ENCODE measurements at regions not wholly inside any gene's neighbourhood (a gene's known extent, or its start where the extent isn't known, plus 50 kb on each side); places are given as distances from the start of the nearest gene placed in this dataset. TPM values are rescaled to one million over a fixed set of nuclear protein-coding genes. Genes with fewer than 3 reads are reported as not detected.
"Not testable (repeated sequence)": the region's sequence is repeated elsewhere in the genome, so short reads cannot be mapped to it uniquely, and the experiment has no call there.

DNA sequence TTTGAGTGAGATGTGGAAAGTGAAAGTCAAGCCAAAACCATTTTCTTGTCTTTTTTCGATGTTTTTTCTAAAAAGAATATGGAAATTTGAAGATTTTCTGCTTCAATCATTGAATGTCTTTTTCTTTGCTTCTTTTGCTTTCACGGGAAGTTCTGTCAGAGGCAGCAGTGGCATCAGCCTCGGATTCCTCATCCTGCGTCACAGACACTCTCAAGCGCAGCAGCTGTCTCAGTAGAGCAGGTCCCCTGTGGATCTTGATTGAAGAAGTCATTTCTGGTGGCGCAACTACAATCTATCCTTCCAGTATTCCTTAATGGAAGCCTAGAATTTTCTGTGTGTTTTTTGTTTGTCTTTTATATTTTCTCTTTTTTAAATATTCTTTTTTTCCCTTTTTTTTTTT lies 52.7 kb upstream of the NEIL3 start:
- Histone ChIP-seq H3K36me3 (replicated peaks in 1 of 2; ENCODE audit: control insufficient read depth in 1 of 2, insufficient read depth in 2 of 2, low read length in 2 of 2) (no peaks in the 10 kb centered on the region), H2AFZ (ENCODE audit: insufficient read depth, low read depth, low read length, poor library complexity, severe bottlenecking) (peak overlapping the region; percentile 32), H3K4me2 (replicated peaks; ENCODE audit: extremely low read depth, low read length, poor library complexity, severe bottlenecking) (no peak overlapping the region), H4K20me1 (ENCODE audit: insufficient read depth, low read length) (no peaks in the 10 kb centered on the region), H3K27ac (ENCODE audit: low read depth in 1 of 2, low read length in 2 of 2) (no peak overlapping the region), H3K9ac (ENCODE audit: insufficient read depth, low read length, poor library complexity, severe bottlenecking) (no peak overlapping the region), H3K4me1 (ENCODE audit: control insufficient read depth in 1 of 2, insufficient read depth in 2 of 2, low read length in 2 of 2) (peaks cover 5 to 12% of the 10 kb centered on the region in 2 donors), H3K9me3 (replicated peaks in 1 of 2; ENCODE audit: control insufficient read depth in 1 of 2, insufficient read depth in 1 of 2, low read length in 2 of 2) (no peaks in the 10 kb centered on the region), H3K79me2 (ENCODE audit: insufficient read depth, low read length) (no peaks in the 10 kb centered on the region), H3K27me3 (ENCODE audit: control insufficient read depth in 2 of 2, insufficient read depth in 2 of 2, low read length in 2 of 2) (no peaks in the 10 kb centered on the region), H3K4me3 (replicated peaks in 1 of 3; ENCODE audit: low read depth in 2 of 3, low read length in 3 of 3) (no peak overlapping the region)
- no peak for DNase-seq
- peaks cover 0 to 1% (median 0%) of the 10 kb centered on the region in 7 donors for H3K9me3 Mint-ChIP-seq
- intact Hi-C loops (cut with micrococcal nuclease): no loop called here
- 71% methylated on average over 5 of the region's 6 CpGs for WGBS (ENCODE audit: insufficient coverage)
- H3K4me1 Mint-ChIP-seq: peaks cover 17% of the 10 kb centered on the region
- no peak overlapping the region for H3K27ac Mint-ChIP-seq
- H3K4me3 Mint-ChIP-seq: no peak overlapping the region
- no peaks in the 10 kb centered on the region for H3K27me3 Mint-ChIP-seq (ENCODE audit: low read depth in 3 of 3)
- no peaks in the 10 kb centered on the region for H3K36me3 Mint-ChIP-seq
- TF ChIP-seq, protein P1, sequence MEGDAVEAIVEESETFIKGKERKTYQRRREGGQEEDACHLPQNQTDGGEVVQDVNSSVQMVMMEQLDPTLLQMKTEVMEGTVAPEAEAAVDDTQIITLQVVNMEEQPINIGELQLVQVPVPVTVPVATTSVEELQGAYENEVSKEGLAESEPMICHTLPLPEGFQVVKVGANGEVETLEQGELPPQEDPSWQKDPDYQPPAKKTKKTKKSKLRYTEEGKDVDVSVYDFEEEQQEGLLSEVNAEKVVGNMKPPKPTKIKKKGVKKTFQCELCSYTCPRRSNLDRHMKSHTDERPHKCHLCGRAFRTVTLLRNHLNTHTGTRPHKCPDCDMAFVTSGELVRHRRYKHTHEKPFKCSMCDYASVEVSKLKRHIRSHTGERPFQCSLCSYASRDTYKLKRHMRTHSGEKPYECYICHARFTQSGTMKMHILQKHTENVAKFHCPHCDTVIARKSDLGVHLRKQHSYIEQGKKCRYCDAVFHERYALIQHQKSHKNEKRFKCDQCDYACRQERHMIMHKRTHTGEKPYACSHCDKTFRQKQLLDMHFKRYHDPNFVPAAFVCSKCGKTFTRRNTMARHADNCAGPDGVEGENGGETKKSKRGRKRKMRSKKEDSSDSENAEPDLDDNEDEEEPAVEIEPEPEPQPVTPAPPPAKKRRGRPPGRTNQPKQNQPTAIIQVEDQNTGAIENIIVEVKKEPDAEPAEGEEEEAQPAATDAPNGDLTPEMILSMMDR (IDR thresholded peaks at IDR 0.05): no peak

DNA sequence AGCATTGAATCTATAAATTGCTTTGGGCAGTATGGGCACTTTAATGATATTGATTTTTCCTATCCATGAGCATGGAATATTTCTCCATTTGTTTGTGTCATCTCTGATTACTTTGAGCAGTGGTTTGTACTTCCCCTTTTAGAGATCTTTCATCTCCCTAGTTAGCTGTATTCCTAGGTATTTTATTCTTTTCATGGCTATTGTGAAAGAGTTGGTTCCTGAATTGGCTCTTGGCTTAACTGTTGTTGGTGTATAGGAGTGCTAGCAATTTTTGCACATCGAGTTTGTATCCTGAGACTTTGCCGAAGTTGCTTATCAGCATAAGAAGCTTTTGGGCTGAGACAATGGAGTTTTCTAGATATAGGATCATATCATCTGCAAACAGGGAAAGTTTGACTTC lies 50.2 kb upstream of the NEIL3 start:
- H3K4me2 ChIP-seq (replicated peaks; ENCODE audit: extremely low read depth, low read length, poor library complexity, severe bottlenecking); H3K36me3 Mint-ChIP-seq; H3K9me3 Mint-ChIP-seq; H3K27ac ChIP-seq (ENCODE audit: low read depth in 1 of 2, low read length in 2 of 2); H4K20me1 ChIP-seq (ENCODE audit: insufficient read depth, low read length); H2AFZ ChIP-seq (ENCODE audit: insufficient read depth, low read depth, low read length, poor library complexity, severe bottlenecking); H3K9me3 ChIP-seq (replicated peaks in 1 of 2; ENCODE audit: control insufficient read depth in 1 of 2, insufficient read depth in 1 of 2, low read length in 2 of 2); intact Hi-C loops (cut with micrococcal nuclease); H3K27me3 Mint-ChIP-seq (ENCODE audit: low read depth in 3 of 3); H3K9ac ChIP-seq (ENCODE audit: insufficient read depth, low read length, poor library complexity, severe bottlenecking); H3K27me3 ChIP-seq (ENCODE audit: control insufficient read depth in 2 of 2, insufficient read depth in 2 of 2, low read length in 2 of 2); H3K36me3 ChIP-seq (replicated peaks in 1 of 2; ENCODE audit: control insufficient read depth in 1 of 2, insufficient read depth in 2 of 2, low read length in 2 of 2); H3K79me2 ChIP-seq (ENCODE audit: insufficient read depth, low read length): not testable (repeated sequence)
- H3K4me1 Mint-ChIP-seq: peaks cover 17% of the 10 kb centered on the region
- peak; percentile 13 to 57 (median 46) for DNase-seq
- H3K27ac Mint-ChIP-seq: peak overlapping the region in 1 of 7 donors; percentile 8
- H3K4me3 ChIP-seq (replicated peaks in 1 of 3; ENCODE audit: low read depth in 2 of 3, low read length in 3 of 3): peak overlapping the region in 1 of 3 experiments; percentile 4
- 17% methylated on average over 1 of the region's 2 CpGs for WGBS (ENCODE audit: insufficient coverage)
- H3K4me3 Mint-ChIP-seq: peak overlapping the region in 1 of 2 donors; percentile 26
- peaks cover 5 to 12% of the 10 kb centered on the region in 2 donors for H3K4me1 ChIP-seq (ENCODE audit: control insufficient read depth in 1 of 2, insufficient read depth in 2 of 2, low read length in 2 of 2)

Small RNAs in the stretch of these regions (small RNA-seq; reads per million reads assigned to genes)
- gene RN7SKP136 (ENCODE audit: insufficient read length, low read depth): not detected

Data from CD14-positive monocyte (primary cell).